ENCODE measurements at regions not wholly inside any gene's neighbourhood (a gene's known extent, or its start where the extent isn't known, plus 50 kb on each side); places are given as distances from the start of the nearest gene placed in this dataset.

GRCh38 chr12:124663206-124663605 lies 95.8 kb upstream of the NCOR2 start:
- CTCF ChIA-PET = interaction anchor here (1.2 to 2.1 kb wide), 2 partner anchors 11 to 15 kb away, joined by 3 to 9 read pairs; no protein-coding TSS in a partner anchor
- H3K4me2 ChIP-seq = no peak overlapping the region
- TF ChIP-seq NPAS2 (CRISPR knock-in tag; IDR thresholded peaks at IDR 0.05; ENCODE audit: borderline replicate concordance) = no peak
- no peak for TF ChIP-seq CHD4 (IDR thresholded peaks at IDR 0.05; ENCODE audit: borderline replicate concordance)
- TF ChIP-seq RARB (CRISPR knock-in tag; IDR thresholded peaks at IDR 0.05) = no peak
- no peak for TF ChIP-seq CTCF (IDR thresholded peaks at IDR 0.05)
- TF ChIP-seq RAD21 (conservative IDR thresholded peaks at IDR 0.05 in 1 of 2, IDR thresholded peaks at IDR 0.05 in 1 of 2) = no peak
- TF ChIP-seq, protein P1, sequence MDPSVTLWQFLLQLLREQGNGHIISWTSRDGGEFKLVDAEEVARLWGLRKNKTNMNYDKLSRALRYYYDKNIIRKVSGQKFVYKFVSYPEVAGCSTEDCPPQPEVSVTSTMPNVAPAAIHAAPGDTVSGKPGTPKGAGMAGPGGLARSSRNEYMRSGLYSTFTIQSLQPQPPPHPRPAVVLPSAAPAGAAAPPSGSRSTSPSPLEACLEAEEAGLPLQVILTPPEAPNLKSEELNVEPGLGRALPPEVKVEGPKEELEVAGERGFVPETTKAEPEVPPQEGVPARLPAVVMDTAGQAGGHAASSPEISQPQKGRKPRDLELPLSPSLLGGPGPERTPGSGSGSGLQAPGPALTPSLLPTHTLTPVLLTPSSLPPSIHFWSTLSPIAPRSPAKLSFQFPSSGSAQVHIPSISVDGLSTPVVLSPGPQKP (IDR thresholded peaks at IDR 0.05; ENCODE audit: low read depth, low read length) = no peak
- TF ChIP-seq BHLHE40 (IDR thresholded peaks at IDR 0.05; ENCODE audit: low read depth, low read length) = no peak
- TF ChIP-seq JUNB (IDR thresholded peaks at IDR 0.05) = no peak
- TF ChIP-seq MAZ (IDR thresholded peaks at IDR 0.05; ENCODE audit: borderline replicate concordance, low read depth, low read length) = no peak
- TF ChIP-seq POLR2AphosphoS2 (conservative IDR thresholded peaks at IDR 0.05; ENCODE audit: low read length) = no peak
- TF ChIP-seq TP53 (CRISPR knock-in tag; IDR thresholded peaks at IDR 0.05) = no peak
- no peak for TF ChIP-seq MYC (IDR thresholded peaks at IDR 0.05; ENCODE audit: borderline replicate concordance, low read length)
- TF ChIP-seq RNF2 (IDR thresholded peaks at IDR 0.05; ENCODE audit: borderline replicate concordance, low read depth) = no peak
- TF ChIP-seq ATOH8 (CRISPR knock-in tag; IDR thresholded peaks at IDR 0.05; ENCODE audit: low read depth) = no peak
- no peak for TF ChIP-seq ZNF302 (CRISPR knock-in tag; IDR thresholded peaks at IDR 0.05)
- TF ChIP-seq KDM5A (IDR thresholded peaks at IDR 0.05) = no peak
- 90% methylated on average over 7 of the region's 7 CpGs for WGBS (ENCODE audit: missing lambda C conversion rate)
- FAIRE-seq (no peak), DNase-seq (ENCODE audit: low read depth in 1 of 2, low spot score in 1 of 2) (no peak), ATAC-seq (no peak)
- POLR2A ChIA-PET = no interaction called here
- peaks cover 11% of the 10 kb centered on the region for H3K9me3 ChIP-seq
- H3K4me3 ChIP-seq = no peak overlapping the region
- H3K4me1 ChIP-seq = no peaks in the 10 kb centered on the region
- H3K27ac ChIP-seq = no peak overlapping the region

DNA sequence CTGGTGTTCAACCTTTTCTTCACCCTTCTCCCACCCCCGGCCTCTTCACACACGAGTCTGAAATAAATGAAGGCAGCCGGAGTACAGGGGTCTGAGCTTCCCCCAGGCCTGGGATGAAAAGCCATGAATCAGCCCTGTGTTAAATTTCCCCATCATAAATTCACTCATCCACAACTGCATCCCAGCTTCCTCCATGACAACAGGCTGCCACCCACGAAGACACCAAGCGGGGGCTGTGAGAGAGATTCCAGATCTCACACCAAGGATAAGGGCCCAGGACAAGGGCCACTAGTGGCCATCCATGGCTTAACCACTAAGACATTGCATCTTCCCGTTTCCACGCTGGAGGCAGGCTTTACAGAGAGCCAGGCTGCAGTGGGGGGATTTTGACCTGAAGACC lies 93.9 kb upstream of the NCOR2 start:
- Histone ChIP-seq H3K4me2 (no peak overlapping the region), H3K4me3 (no peak overlapping the region), H3K4me1 (peaks cover under 1% of the 10 kb centered on the region), H3K9me3 (peaks cover under 1% of the 10 kb centered on the region; the same call in 1 of the 3 replicates), H3K27ac (peak overlapping the region in 1 of 2 experiments; percentile 45; a peak in 1 of 6 replicates)
- ATAC-seq (peak; percentile 51 to 71; a peak in 4 of 6 replicates), FAIRE-seq (no peak), DNase-seq (ENCODE audit: low read depth in 1 of 2, low spot score in 1 of 2) (peak in 1 of 2 experiments; percentile 29)
- ChIA-PET CTCF (interaction anchor here (0.9 to 2.1 kb wide), 6 partner anchors 10 to 105 kb away, joined by 3 to 9 read pairs (median 4); no protein-coding TSS in a partner anchor), POLR2A (no interaction called here)
- 79% methylated on average over 7 of the region's 7 CpGs for WGBS (ENCODE audit: missing lambda C conversion rate)
- TF ChIP-seq HEYL (CRISPR knock-in tag; IDR thresholded peaks at IDR 0.05) (no peak), NR3C1 (IDR thresholded peaks at IDR 0.05) (no peak), ZSCAN20 (CRISPR knock-in tag; IDR thresholded peaks at IDR 0.05) (no peak), HOXB13 (CRISPR knock-in tag; IDR thresholded peaks at IDR 0.05; ENCODE audit: low read depth) (no peak), ATOH8 (CRISPR knock-in tag; IDR thresholded peaks at IDR 0.05; ENCODE audit: low read depth) (no peak), ESRRA (IDR thresholded peaks at IDR 0.05; ENCODE audit: borderline replicate concordance, low read length) (no peak), CEBPB (IDR thresholded peaks at IDR 0.05) (no peak), ZFP36 (IDR thresholded peaks at IDR 0.05; ENCODE audit: borderline replicate concordance, partially characterized antibody) (no peak), REST (IDR thresholded peaks at IDR 0.05) (no peak), ZC3H11A (IDR thresholded peaks at IDR 0.05) (no peak), CBX2 (IDR thresholded peaks at IDR 0.05; ENCODE audit: borderline replicate concordance, low read depth) (no peak), CHD4 (IDR thresholded peaks at IDR 0.05; ENCODE audit: borderline replicate concordance) (no peak)
- TF ChIP-seq, protein P2, sequence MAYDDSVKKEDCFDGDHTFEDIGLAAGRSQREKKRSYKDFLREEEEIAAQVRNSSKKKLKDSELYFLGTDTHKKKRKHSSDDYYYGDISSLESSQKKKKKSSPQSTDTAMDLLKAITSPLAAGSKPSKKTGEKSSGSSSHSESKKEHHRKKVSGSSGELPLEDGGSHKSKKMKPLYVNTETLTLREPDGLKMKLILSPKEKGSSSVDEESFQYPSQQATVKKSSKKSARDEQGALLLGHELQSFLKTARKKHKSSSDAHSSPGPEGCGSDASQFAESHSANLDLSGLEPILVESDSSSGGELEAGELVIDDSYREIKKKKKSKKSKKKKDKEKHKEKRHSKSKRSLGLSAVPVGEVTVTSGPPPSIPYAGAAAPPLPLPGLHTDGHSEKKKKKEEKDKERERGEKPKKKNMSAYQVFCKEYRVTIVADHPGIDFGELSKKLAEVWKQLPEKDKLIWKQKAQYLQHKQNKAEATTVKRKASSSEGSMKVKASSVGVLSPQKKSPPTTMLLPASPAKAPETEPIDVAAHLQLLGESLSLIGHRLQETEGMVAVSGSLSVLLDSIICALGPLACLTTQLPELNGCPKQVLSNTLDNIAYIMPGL (CRISPR knock-in tag; IDR thresholded peaks at IDR 0.05; ENCODE audit: borderline replicate concordance) = no peak

Measured in A549 (cell line).